IMR-90 (cell line): ENCODE measurements at regions not wholly inside any gene's neighbourhood (a gene's known extent, or its start where the extent isn't known, plus 50 kb on each side); places are given as distances from the start of the nearest gene placed in this dataset.
A peak's percentile ranks its signal among the peaks of the same experiment; 100 is the strongest.

Experiments
- ATAC-seq: fragments of 200-7000 bp; cut with Tn5 transposase; 2 replicates; pipeline ENCODE4 v1.9.1; 2020; ENCODE audit warnings: low read depth, mild to moderate bottlenecking, moderate library complexity
- BruUV-seq: library from RNA; stranded (reverse); fragments of 400-500 nt; replicated peaks from 2 replicates; lab custom pipeline; 2021; lab: Mats Ljungman, UMichigan
- CTCF ChIA-PET: fragments of 300-600 bp; formaldehyde crosslinking; extraction: SDS; loops from one replicate; lab custom pipeline; 2021; ENCODE audit warnings: antibody characterized with exemption; lab: Yijun Ruan, JAX
- POLR2A ChIA-PET: fragments of 300-600 bp; sonication (Branson Sonifier 250); formaldehyde crosslinking; loops from one replicate; lab custom pipeline; 2022; ENCODE audit warnings: antibody characterized with exemption; ENCODE audit not compliant: unreplicated experiment; lab: Charles Lee
- DNase-seq: peaks from one replicate; pipeline ENCODE4 v3.0.0; 2013
- H2AFZ ChIP-seq: replicated peaks from 2 replicates; pipeline ENCODE3; 2013; ENCODE audit warnings: low read length, mild to moderate bottlenecking; ENCODE audit not compliant: poor library complexity
- H2AK5ac ChIP-seq: 2 replicates; pipeline ENCODE4 v1.6.1; 2013; ENCODE audit warnings: low read depth, low read length, inconsistent platforms
- H2AK9ac ChIP-seq: replicated peaks from 2 replicates; pipeline ENCODE3; 2013; ENCODE audit warnings: mild to moderate bottlenecking, low read depth, low read length, moderate library complexity; ENCODE audit not compliant: poor library complexity
- H2BK120ac ChIP-seq: 2 replicates; pipeline ENCODE4 v1.6.1; 2013; ENCODE audit warnings: low read depth, low read length, inconsistent platforms
- H2BK15ac ChIP-seq: 3 replicates; pipeline ENCODE4 v1.6.1; 2013; ENCODE audit warnings: low read depth, low read length, inconsistent platforms
- H2BK20ac ChIP-seq: 2 replicates; pipeline ENCODE4 v1.6.1; 2013; ENCODE audit warnings: low read depth, mild to moderate bottlenecking, inconsistent platforms, low read length, moderate library complexity
- H2BK5ac ChIP-seq: 2 replicates; pipeline ENCODE4 v1.6.1; 2013; ENCODE audit warnings: mild to moderate bottlenecking, low read depth, low read length, inconsistent platforms; ENCODE audit not compliant: poor library complexity, severe bottlenecking
- H3K14ac ChIP-seq: replicated peaks from 2 replicates; pipeline ENCODE4 v1.6.1; 2013; ENCODE audit warnings: low read depth, low read length, inconsistent platforms
- H3K18ac ChIP-seq: 2 replicates; pipeline ENCODE4 v1.6.1; 2013; ENCODE audit warnings: low read depth, low read length, control low read depth
- H3K23ac ChIP-seq: 2 replicates; pipeline ENCODE4 v1.6.1; 2013; ENCODE audit warnings: low read depth, low read length, inconsistent platforms
- H3K27ac ChIP-seq: 2 replicates; pipeline ENCODE4 v1.5.1; 2013; ENCODE audit warnings: mild to moderate bottlenecking, control low read depth, low read length; ENCODE audit not compliant: insufficient read depth
- H3K27me3 ChIP-seq: 2 replicates; pipeline ENCODE4 v1.6.1; 2013; ENCODE audit warnings: low read length; ENCODE audit not compliant: control insufficient read depth, insufficient read depth
- H3K36me3 ChIP-seq: 2 replicates; pipeline ENCODE4 v1.6.1; 2013; ENCODE audit warnings: low read length, mixed read lengths; ENCODE audit not compliant: control insufficient read depth, insufficient read depth
- H3K4ac ChIP-seq: 2 replicates; pipeline ENCODE4 v1.6.1; 2013; ENCODE audit warnings: low read depth, low read length, inconsistent platforms
- H3K4me1 ChIP-seq: 2 replicates; pipeline ENCODE4 v1.6.1; 2013; ENCODE audit warnings: low read length, mixed read lengths; ENCODE audit not compliant: control insufficient read depth, insufficient read depth
- H3K4me2 ChIP-seq: 2 replicates; pipeline ENCODE4 v1.6.1; 2013; ENCODE audit warnings: low read depth, mild to moderate bottlenecking, control low read depth, low read length, moderate library complexity
- H3K4me3 ChIP-seq: 2 replicates; pipeline ENCODE4 v1.5.1; 2013; ENCODE audit warnings: low read depth, mild to moderate bottlenecking, control low read depth, low read length, moderate library complexity; ENCODE audit not compliant: insufficient read depth
- H3K56ac ChIP-seq: 2 replicates; pipeline ENCODE4 v1.6.1; 2013; ENCODE audit warnings: low read length, inconsistent platforms; ENCODE audit not compliant: insufficient read depth; ENCODE audit errors: extremely low read depth
- H3K79me1 ChIP-seq, 2 experiments: 2 replicates each; pipeline ENCODE4 v1.6.1; 2013; ENCODE audit warnings: low read length in 2 of 2, inconsistent platforms in 1 of 2, low read depth in 1 of 2
- H3K9ac ChIP-seq: 2 replicates; pipeline ENCODE4 v1.6.1; 2013; ENCODE audit warnings: low read depth, low read length, control low read depth
- H3K9me1 ChIP-seq: 2 replicates; pipeline ENCODE4 v1.6.1; 2013; ENCODE audit warnings: low read length, inconsistent platforms; ENCODE audit not compliant: insufficient read depth
- H3K9me3 ChIP-seq: 2 replicates; pipeline ENCODE4 v1.6.1; 2013; ENCODE audit warnings: low read length; ENCODE audit not compliant: control insufficient read depth, insufficient read depth
- H4K20me1 ChIP-seq: 2 replicates; pipeline ENCODE4 v1.6.1; 2013; ENCODE audit warnings: low read length, inconsistent platforms; ENCODE audit not compliant: insufficient read depth
- H4K5ac ChIP-seq: 2 replicates; pipeline ENCODE4 v1.6.1; 2013; ENCODE audit warnings: mild to moderate bottlenecking, low read depth, low read length, control low read depth
- H4K8ac ChIP-seq, 2 experiments: 2 replicates each; pipeline ENCODE4 v1.6.1; 2013; ENCODE audit warnings: low read depth in 2 of 2, low read length in 2 of 2, control low read depth in 1 of 2, inconsistent platforms in 1 of 2
- H4K91ac ChIP-seq: 2 replicates; pipeline ENCODE4 v1.6.1; 2013; ENCODE audit warnings: low read depth, low read length, inconsistent platforms; ENCODE audit not compliant: insufficient read depth
- CEBPB ChIP-seq: IDR thresholded peaks from 2 replicates; pipeline ENCODE4 v1.6.1; 2012; ENCODE audit warnings: low read depth, low read length, improper control_type of control experiment
- CTCF ChIP-seq: conservative IDR thresholded peaks from 2 replicates; pipeline ENCODE4 v1.5.1; 2012; ENCODE audit warnings: mild to moderate bottlenecking, low read depth, low read length, improper control_type of control experiment
- MXI1 ChIP-seq: IDR thresholded peaks from 2 replicates; pipeline ENCODE4 v1.6.1; 2012; ENCODE audit warnings: low read depth, mild to moderate bottlenecking, low read length, moderate library complexity, borderline replicate concordance
- RFX5 ChIP-seq: IDR thresholded peaks from 2 replicates; pipeline ENCODE4 v1.8.0; 2012; ENCODE audit warnings: low read depth, mild to moderate bottlenecking, low read length, moderate library complexity
- dilution Hi-C: fragments of 300-500 bp; cut with HindIII; formaldehyde crosslinking; loops from one replicate; pipeline ENCODE4 v1.14.3; 2018; ENCODE audit warnings: low sequenced_read_pairs; ENCODE audit not compliant: unreplicated experiment
- in situ Hi-C: fragments of 300-500 bp; cut with MboI; formaldehyde crosslinking; loops from 3 replicates; pipeline ENCODE4 v1.14.3; 2019; ENCODE audit warnings: low sequenced_read_pairs, inconsistent platforms, mixed read lengths
- intact Hi-C: fragments of 100-400 bp; cut with micrococcal nuclease; formaldehyde crosslinking; loops from 2 replicates; pipeline ENCODE4 v1.10.0; 2022

- peaks cover 18% of the 10 kb centered on the region for H3K9me1 ChIP-seq
- no peak overlapping the region for H4K5ac ChIP-seq
- ChIA-PET CTCF (interaction anchor here (0.6 kb wide), 1 partner anchor 273 kb away, joined by 3 read pairs; no protein-coding TSS in a partner anchor), POLR2A (no interaction called here)
- H2BK5ac ChIP-seq: no peak overlapping the region
- BruUV-seq: no TSS peak
- ATAC-seq (no peak), DNase-seq (no peak)
- no peak overlapping the region; the same call in 1 of the 2 replicates for H3K14ac ChIP-seq
- H2BK120ac ChIP-seq: no peak overlapping the region
- dilution Hi-C loops: no loop called here
- no peaks in the 10 kb centered on the region for H3K27me3 ChIP-seq
- peak overlapping the region; percentile 11 for H2AK9ac ChIP-seq
- H3K9ac ChIP-seq: no peak overlapping the region
- no peak for TF ChIP-seq RFX5
- no peak for TF ChIP-seq MXI1
- TF ChIP-seq CEBPB: peak; percentile 58
- TF ChIP-seq CTCF: no peak
- no peak overlapping the region for H4K8ac ChIP-seq
- H3K4me2 ChIP-seq: no peak overlapping the region
- H4K20me1 ChIP-seq: no peaks in the 10 kb centered on the region
- no peak overlapping the region for H3K4ac ChIP-seq
- H2BK15ac ChIP-seq: no peak overlapping the region; the same call in 2 of the 3 replicates
- H3K4me3 ChIP-seq: no peak overlapping the region
- no peak overlapping the region for H3K27ac ChIP-seq
- H4K91ac ChIP-seq: peak overlapping the region; percentile 13; the same call in 1 of the 2 replicates
- H2BK20ac ChIP-seq: peak overlapping the region; percentile 52; the same call in 1 of the 2 replicates
- peaks cover 0 to 3% of the 10 kb centered on the region in 2 experiments; a peak in 1 of 4 replicates for H3K79me1 ChIP-seq
- H3K56ac ChIP-seq: no peak overlapping the region
- 0 out of 2 replicates have a peak overlapping the region, but pooled peaks have one; percentile 10 for H3K23ac ChIP-seq
- H2AFZ ChIP-seq: no peak overlapping the region
- intact Hi-C loops: loop anchor here (5.0 to 10.0 kb wide), 2 partner anchors 236 to 437 kb away; partner anchors contain the start of gene TBX3
- in situ Hi-C loops: no loop called here
- no peaks in the 10 kb centered on the region for H3K36me3 ChIP-seq
- peak overlapping the region; percentile 9; the same call in 1 of the 2 replicates for H2AK5ac ChIP-seq
- H3K9me3 ChIP-seq: peaks cover 3% of the 10 kb centered on the region; the same call in 1 of the 2 replicates
- H3K18ac ChIP-seq: peak overlapping the region; percentile 26; the same call in 1 of the 2 replicates
- peaks cover 23% of the 10 kb centered on the region for H3K4me1 ChIP-seq
Measured at GRCh38 chr12:114917953-114918352, 234.0 kb upstream of the TBX3 start.
